ENCODE measurements at regions not wholly inside any gene's neighbourhood (a gene's known extent, or its start where the extent isn't known, plus 50 kb on each side); places are given as distances from the start of the nearest gene placed in this dataset.

DNA sequence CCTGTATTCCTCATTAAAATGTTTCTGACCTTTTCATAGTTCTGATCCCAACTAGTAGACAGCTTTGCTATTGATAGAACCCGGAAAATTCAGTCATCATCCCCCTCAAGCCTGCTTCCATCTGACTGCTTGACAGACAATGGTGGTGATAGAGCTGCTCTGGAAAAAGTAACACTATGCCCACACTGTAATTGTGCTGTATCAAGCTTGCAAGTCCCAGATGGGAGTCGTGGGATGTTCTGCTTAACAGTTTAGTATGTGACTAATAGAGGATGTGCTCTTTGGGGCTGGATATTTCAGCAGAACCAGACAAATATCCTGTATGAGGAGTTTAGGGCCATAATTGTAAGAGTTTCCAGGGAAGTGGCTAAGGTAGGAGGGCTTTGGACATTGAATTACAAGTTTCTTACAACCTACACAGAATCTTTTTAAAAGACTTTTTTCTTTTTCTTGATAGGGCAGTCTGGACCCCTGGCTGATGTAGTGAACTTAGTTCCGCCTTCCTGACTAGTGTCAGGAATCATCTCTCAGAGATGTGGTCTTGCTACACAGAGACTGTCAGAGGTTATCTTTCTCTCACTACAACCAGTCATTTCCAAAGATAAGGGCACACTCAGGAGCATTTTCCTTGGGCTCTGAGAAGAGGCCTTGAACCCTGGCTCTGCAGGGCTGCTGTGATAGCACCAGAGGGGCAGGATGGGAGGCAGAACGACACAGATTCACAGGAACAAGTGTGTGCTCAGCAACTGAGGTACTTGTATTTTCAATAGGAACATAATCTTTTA, 158.0 kb upstream of the RBMS1 start:
- Histone ChIP-seq H4K20me1 (ENCODE audit: insufficient read depth) (no peaks in the 10 kb centered on the region), H3K27me3 (ENCODE audit: insufficient read depth) (no peaks in the 10 kb centered on the region), H3K27ac (ENCODE audit: low read depth in 2 of 2, low read length in 1 of 2) (no peak overlapping the region), H3K79me2 (ENCODE audit: insufficient read depth) (no peaks in the 10 kb centered on the region), H3K36me3 (replicated peaks in 1 of 2; ENCODE audit: control insufficient read depth in 1 of 2, insufficient read depth in 2 of 2, low read length in 1 of 2) (no peaks in the 10 kb centered on the region), H3K9me3 (no peaks in the 10 kb centered on the region), H3K9ac (no peak overlapping the region), H3K4me1 (ENCODE audit: control insufficient read depth in 1 of 2, insufficient read depth in 2 of 2, low read depth in 1 of 2, low read length in 1 of 2) (peaks cover 0 to 3% of the 10 kb centered on the region in 2 experiments; a peak in 1 of 4 replicates), H3K4me3 (ENCODE audit: low read depth in 2 of 2, low read length in 1 of 2) (no peak overlapping the region), H3F3A (replicated peaks; ENCODE audit: insufficient read depth) (no peaks in the 10 kb centered on the region), H3K9me2 (no peaks in the 10 kb centered on the region), H2AFZ (ENCODE audit: low read depth) (no peak overlapping the region), H3K4me2 (no peak overlapping the region)
- 94% methylated on average over 4 of the region's 4 CpGs for WGBS (ENCODE audit: low lambda C conversion rate)
- CTCF ChIA-PET = interaction anchor here (1.0 kb wide), 1 partner anchor 13 kb away, joined by 3 read pairs; no protein-coding TSS in a partner anchor
- TF ChIP-seq MXI1 (IDR thresholded peaks at IDR 0.05; ENCODE audit: low read depth, low read length) (no peak), CHD2 (IDR thresholded peaks at IDR 0.05; ENCODE audit: low read length, partially characterized antibody) (no peak)
- POLR2A ChIA-PET = no interaction called here
- DNase-seq = no peak

DNA sequence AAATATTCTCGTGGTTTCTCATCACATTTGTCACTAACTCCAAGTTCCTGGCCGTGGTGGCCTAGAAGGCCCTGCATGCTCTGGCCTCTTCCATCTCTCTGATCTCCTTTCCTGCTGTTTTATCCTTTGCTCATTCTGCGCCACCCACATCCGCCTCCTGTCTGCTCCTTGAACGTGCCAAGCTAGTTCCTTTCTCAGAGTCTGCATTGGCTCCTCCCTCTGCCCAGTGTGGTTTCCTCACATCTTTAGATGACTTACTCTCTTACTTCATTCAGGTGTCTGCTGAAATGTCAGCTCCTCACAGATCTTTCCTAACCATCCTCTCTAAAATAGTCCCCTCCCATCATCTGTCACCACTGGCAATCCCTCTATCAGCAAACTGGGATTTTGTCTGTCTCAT, 158.6 kb upstream of the RBMS1 start:
- POLR2A ChIA-PET = no interaction called here
- no peak for TF ChIP-seq YY1 (IDR thresholded peaks at IDR 0.05; ENCODE audit: low read depth)
- TF ChIP-seq MEF2A (IDR thresholded peaks at IDR 0.05; ENCODE audit: borderline replicate concordance, low read depth) = no peak
- TF ChIP-seq USF2 (IDR thresholded peaks at IDR 0.05; ENCODE audit: borderline replicate concordance, low read depth, low read length) = no peak
- TF ChIP-seq, protein P1, sequence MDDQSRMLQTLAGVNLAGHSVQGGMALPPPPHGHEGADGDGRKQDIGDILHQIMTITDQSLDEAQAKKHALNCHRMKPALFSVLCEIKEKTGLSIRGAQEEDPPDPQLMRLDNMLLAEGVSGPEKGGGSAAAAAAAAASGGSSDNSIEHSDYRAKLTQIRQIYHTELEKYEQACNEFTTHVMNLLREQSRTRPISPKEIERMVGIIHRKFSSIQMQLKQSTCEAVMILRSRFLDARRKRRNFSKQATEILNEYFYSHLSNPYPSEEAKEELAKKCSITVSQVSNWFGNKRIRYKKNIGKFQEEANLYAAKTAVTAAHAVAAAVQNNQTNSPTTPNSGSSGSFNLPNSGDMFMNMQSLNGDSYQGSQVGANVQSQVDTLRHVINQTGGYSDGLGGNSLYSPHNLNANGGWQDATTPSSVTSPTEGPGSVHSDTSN (IDR thresholded peaks at IDR 0.05) = no peak
- no peak for TF ChIP-seq RFX5 (IDR thresholded peaks at IDR 0.05; ENCODE audit: low read length)
- TF ChIP-seq FOXM1 (IDR thresholded peaks at IDR 0.05; ENCODE audit: low read depth) = no peak
- TF ChIP-seq MXI1 (IDR thresholded peaks at IDR 0.05; ENCODE audit: low read depth, low read length) = no peak
- no peak for TF ChIP-seq TCF12 (IDR thresholded peaks at IDR 0.05)
- TF ChIP-seq, protein P2, sequence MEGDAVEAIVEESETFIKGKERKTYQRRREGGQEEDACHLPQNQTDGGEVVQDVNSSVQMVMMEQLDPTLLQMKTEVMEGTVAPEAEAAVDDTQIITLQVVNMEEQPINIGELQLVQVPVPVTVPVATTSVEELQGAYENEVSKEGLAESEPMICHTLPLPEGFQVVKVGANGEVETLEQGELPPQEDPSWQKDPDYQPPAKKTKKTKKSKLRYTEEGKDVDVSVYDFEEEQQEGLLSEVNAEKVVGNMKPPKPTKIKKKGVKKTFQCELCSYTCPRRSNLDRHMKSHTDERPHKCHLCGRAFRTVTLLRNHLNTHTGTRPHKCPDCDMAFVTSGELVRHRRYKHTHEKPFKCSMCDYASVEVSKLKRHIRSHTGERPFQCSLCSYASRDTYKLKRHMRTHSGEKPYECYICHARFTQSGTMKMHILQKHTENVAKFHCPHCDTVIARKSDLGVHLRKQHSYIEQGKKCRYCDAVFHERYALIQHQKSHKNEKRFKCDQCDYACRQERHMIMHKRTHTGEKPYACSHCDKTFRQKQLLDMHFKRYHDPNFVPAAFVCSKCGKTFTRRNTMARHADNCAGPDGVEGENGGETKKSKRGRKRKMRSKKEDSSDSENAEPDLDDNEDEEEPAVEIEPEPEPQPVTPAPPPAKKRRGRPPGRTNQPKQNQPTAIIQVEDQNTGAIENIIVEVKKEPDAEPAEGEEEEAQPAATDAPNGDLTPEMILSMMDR (IDR thresholded peaks at IDR 0.05) = no peak
- TF ChIP-seq EP300 (IDR thresholded peaks at IDR 0.05; ENCODE audit: borderline replicate concordance in 1 of 2, low read depth in 1 of 2, low read length in 1 of 2) = no peak
- no peak for TF ChIP-seq GABPA (IDR thresholded peaks at IDR 0.05; ENCODE audit: low read depth)
- TF ChIP-seq, protein P3, sequence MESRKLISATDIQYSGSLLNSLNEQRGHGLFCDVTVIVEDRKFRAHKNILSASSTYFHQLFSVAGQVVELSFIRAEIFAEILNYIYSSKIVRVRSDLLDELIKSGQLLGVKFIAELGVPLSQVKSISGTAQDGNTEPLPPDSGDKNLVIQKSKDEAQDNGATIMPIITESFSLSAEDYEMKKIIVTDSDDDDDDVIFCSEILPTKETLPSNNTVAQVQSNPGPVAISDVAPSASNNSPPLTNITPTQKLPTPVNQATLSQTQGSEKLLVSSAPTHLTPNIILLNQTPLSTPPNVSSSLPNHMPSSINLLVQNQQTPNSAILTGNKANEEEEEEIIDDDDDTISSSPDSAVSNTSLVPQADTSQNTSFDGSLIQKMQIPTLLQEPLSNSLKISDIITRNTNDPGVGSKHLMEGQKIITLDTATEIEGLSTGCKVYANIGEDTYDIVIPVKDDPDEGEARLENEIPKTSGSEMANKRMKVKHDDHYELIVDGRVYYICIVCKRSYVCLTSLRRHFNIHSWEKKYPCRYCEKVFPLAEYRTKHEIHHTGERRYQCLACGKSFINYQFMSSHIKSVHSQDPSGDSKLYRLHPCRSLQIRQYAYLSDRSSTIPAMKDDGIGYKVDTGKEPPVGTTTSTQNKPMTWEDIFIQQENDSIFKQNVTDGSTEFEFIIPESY (IDR thresholded peaks at IDR 0.05; ENCODE audit: borderline replicate concordance, low read depth) = no peak
- TF ChIP-seq TAF1 (IDR thresholded peaks at IDR 0.05; ENCODE audit: borderline replicate concordance, low read depth, low read length) = no peak
- TF ChIP-seq EZH2phosphoT487 (IDR thresholded peaks at IDR 0.05; ENCODE audit: borderline replicate concordance, low read depth) = no peak
- no peak for TF ChIP-seq NRF1 (IDR thresholded peaks at IDR 0.05; ENCODE audit: low read depth, low read length)
- no peak for TF ChIP-seq SIN3A (IDR thresholded peaks at IDR 0.05; ENCODE audit: borderline replicate concordance, low read depth, low read length)
- TF ChIP-seq GATA2 (CRISPR knock-in tag; IDR thresholded peaks at IDR 0.05) = no peak
- no peak for TF ChIP-seq USF1 (IDR thresholded peaks at IDR 0.05; ENCODE audit: borderline replicate concordance, low read depth)
- TF ChIP-seq RCOR1 (IDR thresholded peaks at IDR 0.05; ENCODE audit: low read length) = no peak
- no peak for TF ChIP-seq POLR2AphosphoS5 (IDR thresholded peaks at IDR 0.05; ENCODE audit: low read depth, low read length)
- no peak overlapping the region for H2AFZ ChIP-seq (ENCODE audit: low read depth)
- H3K9me3 ChIP-seq = no peaks in the 10 kb centered on the region
- no peaks in the 10 kb centered on the region for H3K27me3 ChIP-seq (ENCODE audit: insufficient read depth)
- WGBS (ENCODE audit: low lambda C conversion rate) = 88% methylated on average over 5 of the region's 5 CpGs
- H3K36me3 ChIP-seq (replicated peaks in 1 of 2; ENCODE audit: control insufficient read depth in 1 of 2, insufficient read depth in 2 of 2, low read length in 1 of 2) = no peaks in the 10 kb centered on the region
- no peak overlapping the region for H3K4me2 ChIP-seq
- H3K4me1 ChIP-seq (ENCODE audit: control insufficient read depth in 1 of 2, insufficient read depth in 2 of 2, low read depth in 1 of 2, low read length in 1 of 2) = peaks cover 0 to 3% of the 10 kb centered on the region in 2 experiments; a peak in 1 of 4 replicates
- no peak overlapping the region for H3K4me3 ChIP-seq (ENCODE audit: low read depth in 2 of 2, low read length in 1 of 2)
- H3K9ac ChIP-seq = no peak overlapping the region
- H4K20me1 ChIP-seq (ENCODE audit: insufficient read depth) = no peaks in the 10 kb centered on the region
- CTCF ChIA-PET = no interaction called here
- no peaks in the 10 kb centered on the region for H3F3A ChIP-seq (replicated peaks; ENCODE audit: insufficient read depth)
- no peak for DNase-seq
- H3K27ac ChIP-seq (ENCODE audit: low read depth in 2 of 2, low read length in 1 of 2) = no peak overlapping the region
- H3K9me2 ChIP-seq = no peaks in the 10 kb centered on the region
- no peaks in the 10 kb centered on the region for H3K79me2 ChIP-seq (ENCODE audit: insufficient read depth)

Data from SK-N-SH (cell line).